Ecto neural progenitor cell (in vitro differentiated cells): ENCODE measurements at regions not wholly inside any gene's neighbourhood (a gene's known extent, or its start where the extent isn't known, plus 50 kb on each side); places are given as distances from the start of the nearest gene placed in this dataset.
A peak's percentile ranks its signal among the peaks of the same experiment; 100 is the strongest.

Source experiments
- DNase-seq: peaks from one replicate; pipeline ENCODE4 v3.0.0-alpha.2; 2018; ENCODE audit warnings: low spot score

DNA sequence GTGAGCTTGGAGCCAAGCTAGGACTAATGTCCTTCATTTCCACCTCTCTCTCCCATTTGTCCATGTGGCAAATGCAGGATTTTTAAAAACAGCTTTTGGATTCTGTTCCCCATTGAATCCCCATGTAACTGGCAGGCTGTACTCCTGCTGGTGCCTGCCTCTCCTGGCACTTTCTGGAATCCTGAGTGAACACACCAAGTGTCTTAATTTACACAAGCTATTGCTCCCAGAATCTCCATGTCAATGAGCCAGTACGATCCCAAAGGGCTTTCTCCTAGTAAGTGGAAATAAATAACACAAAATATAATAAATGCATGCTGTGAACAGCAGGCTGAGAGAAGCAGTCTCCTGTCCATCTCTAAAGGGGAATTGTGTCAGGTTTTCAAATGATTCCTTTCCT, 88.4 kb upstream of the WWC1 start:
- DNase-seq = no peak

DNA sequence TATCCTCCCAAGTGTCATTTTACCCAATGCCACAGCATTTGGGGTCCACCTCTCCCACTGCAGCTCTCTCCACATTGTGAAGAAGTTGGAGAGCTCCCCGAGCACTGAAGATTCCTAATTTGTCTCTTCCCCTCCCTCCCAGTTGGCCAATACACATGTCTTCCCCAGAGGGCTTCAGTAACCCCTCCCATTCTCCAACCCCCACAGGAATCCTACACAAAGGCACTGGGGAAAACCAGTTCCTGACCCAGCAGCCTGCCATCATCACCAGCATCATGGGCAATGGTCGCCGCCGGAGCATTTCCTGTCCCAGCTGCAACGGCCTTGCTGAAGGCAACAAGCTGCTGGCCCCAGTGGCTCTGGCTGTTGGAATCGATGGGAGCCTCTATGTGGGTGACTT, 87.3 kb upstream of the WWC1 start:
- DNase-seq = no peak

- no peak for DNase-seq
Observed at GRCh38 chr5:168207450-168208029, 83.9 kb upstream of the WWC1 start.

DNA sequence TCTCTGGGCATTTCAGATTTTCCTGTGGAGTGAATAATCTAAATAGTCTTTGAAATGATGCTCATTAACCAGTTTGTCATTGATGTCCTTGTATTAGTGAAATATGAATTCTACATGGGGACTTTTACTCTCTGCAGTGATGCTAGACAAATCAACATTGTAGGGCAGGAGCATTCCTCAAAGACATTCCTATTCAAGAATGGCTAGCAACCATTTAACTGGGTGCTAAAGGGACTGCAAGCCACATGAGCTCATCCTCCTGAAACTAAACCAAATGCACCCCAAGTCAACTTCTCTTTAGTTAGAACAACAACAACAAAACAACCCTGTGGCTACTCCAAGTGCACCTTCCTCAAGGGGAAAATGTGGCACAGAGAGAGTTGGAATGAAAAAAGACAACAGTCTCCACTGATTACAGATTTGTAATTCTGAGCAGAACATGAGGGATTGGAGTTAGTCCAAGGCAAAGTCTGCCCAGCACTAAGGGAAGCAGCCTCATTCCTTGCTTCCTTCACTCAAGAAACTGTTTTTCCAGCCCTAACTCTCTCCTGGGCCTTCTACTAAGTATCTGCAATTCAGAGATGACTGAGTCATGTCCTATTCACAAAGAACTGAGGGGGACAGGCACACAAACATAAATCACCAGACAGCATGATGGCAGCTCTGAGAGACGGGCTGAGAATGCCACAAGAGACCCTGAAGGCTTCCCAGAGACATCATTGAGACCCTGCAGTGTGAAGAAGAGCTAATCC, 82.0 kb upstream of the WWC1 start:
- no peak for DNase-seq

DNA sequence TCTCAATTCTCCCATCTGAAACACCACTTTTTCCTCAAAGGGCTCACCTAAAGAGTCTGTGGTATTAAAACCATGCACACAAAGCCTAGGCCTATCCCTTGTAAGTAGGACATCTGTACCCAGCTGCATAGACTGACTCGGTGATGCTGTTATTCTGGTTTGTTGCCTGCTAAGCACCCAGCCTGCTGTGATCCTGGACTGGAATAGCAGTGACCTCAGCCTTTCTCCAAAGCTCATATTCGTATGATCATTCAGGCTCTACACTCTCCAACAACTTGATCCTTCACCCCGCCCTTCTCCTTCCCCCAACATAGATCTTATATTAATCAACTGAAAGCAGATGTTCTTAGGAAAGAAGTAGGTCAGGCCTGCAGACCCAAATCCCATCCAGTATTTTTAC, 81.4 kb upstream of the WWC1 start:
- no peak for DNase-seq

GRCh38 chr5:168211245-168211644, 80.2 kb upstream of the WWC1 start:
- DNase-seq = no peak

GRCh38 chr5:168211936-168212335, 79.5 kb upstream of the WWC1 start:
- no peak for DNase-seq

- no peak for DNase-seq
Observed at GRCh38 chr5:168214071-168214470, 77.4 kb upstream of the WWC1 start.

DNA sequence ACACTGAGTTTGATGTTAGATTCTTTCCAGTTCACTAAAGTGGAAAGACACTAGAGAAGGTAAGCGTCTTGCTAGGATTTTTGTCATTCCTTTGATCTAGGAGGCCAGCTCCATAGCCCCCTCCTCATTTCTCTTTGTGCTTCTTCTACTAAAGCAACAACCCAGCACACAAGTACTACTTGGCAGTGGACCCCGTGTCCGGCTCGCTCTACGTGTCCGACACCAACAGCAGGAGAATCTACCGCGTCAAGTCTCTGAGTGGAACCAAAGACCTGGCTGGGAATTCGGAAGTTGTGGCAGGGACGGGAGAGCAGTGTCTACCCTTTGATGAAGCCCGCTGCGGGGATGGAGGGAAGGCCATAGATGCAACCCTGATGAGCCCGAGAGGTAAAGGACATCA, 76.6 kb upstream of the WWC1 start:
- DNase-seq = no peak

DNA sequence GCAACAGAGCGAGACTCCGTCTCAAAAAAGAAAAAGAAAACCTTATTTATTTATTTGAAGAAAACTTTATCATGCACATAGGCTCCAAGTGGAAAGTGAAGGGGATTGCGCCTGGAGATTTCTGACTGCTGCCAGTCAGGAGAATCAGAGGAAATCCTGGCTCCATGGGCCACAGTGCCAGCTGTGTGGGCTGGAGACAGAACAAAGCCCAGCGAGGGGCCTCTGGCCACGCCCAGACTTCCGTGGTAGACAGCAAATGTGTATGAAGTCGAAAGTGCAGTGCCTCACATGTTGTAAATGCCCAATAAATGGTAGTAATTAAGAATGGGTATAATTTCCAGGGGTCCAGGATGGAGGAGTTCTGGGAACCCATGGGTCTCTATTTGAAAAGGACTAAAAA, 75.8 kb upstream of the WWC1 start:
- no peak for DNase-seq

- DNase-seq = no peak
Observed at GRCh38 chr5:168216989-168217388, 74.5 kb upstream of the WWC1 start.

DNA sequence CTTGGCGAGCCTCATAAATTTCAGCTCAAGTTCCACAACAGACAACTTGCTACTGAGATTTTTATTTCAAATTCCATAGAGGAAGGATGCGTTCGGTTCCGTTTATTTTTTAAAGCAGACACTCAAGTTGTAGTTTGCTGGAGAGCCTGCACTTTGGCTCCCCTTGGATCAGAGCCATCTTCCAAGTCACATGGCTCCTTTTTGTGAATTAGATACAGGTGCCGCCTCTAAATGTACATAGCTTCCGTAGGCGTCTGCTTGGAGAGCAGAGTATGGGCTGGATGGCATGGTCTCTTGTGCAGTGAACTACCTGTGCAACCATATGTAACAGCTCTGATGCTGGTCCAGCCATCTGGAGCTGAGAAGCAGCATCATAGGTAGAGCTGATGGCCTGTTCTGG, 73.9 kb upstream of the WWC1 start:
- DNase-seq = no peak

DNA sequence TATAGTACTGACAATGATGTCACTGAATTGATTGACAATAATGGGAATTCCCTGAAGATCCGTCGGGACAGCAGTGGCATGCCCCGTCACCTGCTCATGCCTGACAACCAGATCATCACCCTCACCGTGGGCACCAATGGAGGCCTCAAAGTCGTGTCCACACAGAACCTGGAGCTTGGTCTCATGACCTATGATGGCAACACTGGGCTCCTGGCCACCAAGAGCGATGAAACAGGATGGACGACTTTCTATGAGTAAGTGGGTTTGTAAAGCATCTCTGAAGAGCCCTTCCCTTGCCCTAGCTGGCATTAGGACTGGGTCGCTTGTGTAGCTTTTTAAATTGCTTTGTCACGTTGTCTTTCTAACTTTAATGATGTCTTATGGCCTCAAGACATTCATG, 72.7 kb upstream of the WWC1 start:
- no peak for DNase-seq

GRCh38 chr5:168219515-168220410, 71.7 kb upstream of the WWC1 start:
- peak; percentile 66 for DNase-seq

- no peak for DNase-seq
Observed at GRCh38 chr5:168224085-168224484, 67.4 kb upstream of the WWC1 start.

GRCh38 chr5:168226012-168226411, 65.4 kb upstream of the WWC1 start:
- no peak for DNase-seq

- DNase-seq = no peak
Observed at GRCh38 chr5:168227001-168227400, 64.4 kb upstream of the WWC1 start.

- DNase-seq = no peak
Observed at GRCh38 chr5:168227973-168228615, 63.4 kb upstream of the WWC1 start.

GRCh38 chr5:168228668-168229067, 62.8 kb upstream of the WWC1 start:
- DNase-seq = no peak

- no peak for DNase-seq
Observed at GRCh38 chr5:168234133-168234532, 57.3 kb upstream of the WWC1 start.

DNA sequence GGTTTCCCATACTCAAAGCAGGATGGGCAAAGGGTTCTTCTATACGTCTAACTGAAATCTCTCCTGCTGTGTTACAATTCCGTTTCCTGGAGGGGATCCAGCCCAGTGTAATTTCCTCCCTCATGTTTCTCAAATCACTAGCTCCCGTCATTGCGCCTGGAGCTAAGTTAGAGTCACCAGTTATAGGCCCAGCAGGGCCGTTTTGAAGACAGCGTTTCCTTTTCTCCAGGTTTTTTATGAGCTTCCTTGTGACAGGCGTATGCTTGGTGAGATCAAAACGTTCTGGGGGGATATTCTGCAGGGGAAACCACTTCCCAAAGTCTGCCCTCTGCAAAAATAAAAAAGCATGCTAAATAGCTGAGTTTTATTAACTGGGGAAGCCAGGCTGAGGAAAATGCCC, 53.0 kb upstream of the WWC1 start:
- DNase-seq = no peak

GRCh38 chr5:168239325-168239724, 52.1 kb upstream of the WWC1 start:
- DNase-seq = no peak
